ENCODE measurements at regions not wholly inside any gene's neighbourhood (a gene's known extent, or its start where the extent isn't known, plus 50 kb on each side); places are given as distances from the start of the nearest gene placed in this dataset.
A peak's percentile ranks its signal among the peaks of the same experiment; 100 is the strongest.

DNA sequence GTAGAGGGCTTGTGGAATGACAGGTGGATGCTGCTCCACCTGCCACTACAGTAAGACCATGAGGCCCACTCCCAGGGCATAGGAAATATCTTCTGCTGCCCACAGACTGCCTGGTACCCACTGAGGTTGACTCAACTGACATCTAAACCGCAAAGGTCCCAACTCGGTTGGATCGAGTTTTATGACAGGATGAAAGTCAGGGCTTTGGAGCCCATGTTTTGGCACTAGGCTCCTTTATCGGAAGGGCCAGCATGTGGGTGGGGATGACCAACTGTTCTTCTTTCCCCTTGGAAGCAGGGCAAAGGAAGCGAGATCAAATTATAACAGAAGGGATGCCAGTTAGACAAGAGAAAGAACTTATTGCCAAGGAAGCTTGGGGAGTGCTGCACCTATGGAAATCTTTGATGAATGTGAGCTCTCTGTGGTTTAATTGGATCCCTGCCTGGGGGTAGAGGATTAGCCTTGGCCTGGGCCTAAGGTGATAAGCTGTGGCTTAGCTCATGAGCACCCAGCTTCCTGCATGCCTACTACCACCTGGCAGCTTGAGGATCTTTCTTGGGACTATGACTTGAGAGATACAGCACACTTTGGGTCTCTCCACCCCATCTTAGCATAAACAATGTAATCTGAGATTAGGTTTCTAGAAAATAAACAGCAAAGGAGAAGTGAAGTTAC lies 121.8 kb downstream of the KCNA5 start:
- H3K27ac Mint-ChIP-seq: no peak overlapping the region
- Histone ChIP-seq H3K27me3 (no peaks in the 10 kb centered on the region), H3K4me3 (no peak overlapping the region), H3K9me3 (ENCODE audit: low read depth) (no peaks in the 10 kb centered on the region), H2AFZ (replicated peaks) (no peak overlapping the region), H3K36me3 (no peaks in the 10 kb centered on the region), H3K9ac (no peak overlapping the region), H3K27ac (no peak overlapping the region), H4K20me1 (ENCODE audit: low read depth) (no peaks in the 10 kb centered on the region), H3K4me2 (no peak overlapping the region), H3F3A (ENCODE audit: low read depth) (no peaks in the 10 kb centered on the region), H3K79me2 (ENCODE audit: low read depth) (no peaks in the 10 kb centered on the region), H3K4me1 (no peaks in the 10 kb centered on the region)
- H3K9me3 Mint-ChIP-seq: no peaks in the 10 kb centered on the region
- H3K36me3 Mint-ChIP-seq: no peaks in the 10 kb centered on the region
- TF ChIP-seq EZH2phosphoT487 (IDR thresholded peaks at IDR 0.05): no peak
- no peak overlapping the region for H3K4me3 Mint-ChIP-seq
- DNase-seq (ENCODE audit: low spot score): no peak
- peaks cover 5% of the 10 kb centered on the region for H3K27me3 Mint-ChIP-seq (ENCODE audit: insufficient read depth, low read depth)
- H3K4me1 Mint-ChIP-seq: peaks cover 17% of the 10 kb centered on the region

DNA sequence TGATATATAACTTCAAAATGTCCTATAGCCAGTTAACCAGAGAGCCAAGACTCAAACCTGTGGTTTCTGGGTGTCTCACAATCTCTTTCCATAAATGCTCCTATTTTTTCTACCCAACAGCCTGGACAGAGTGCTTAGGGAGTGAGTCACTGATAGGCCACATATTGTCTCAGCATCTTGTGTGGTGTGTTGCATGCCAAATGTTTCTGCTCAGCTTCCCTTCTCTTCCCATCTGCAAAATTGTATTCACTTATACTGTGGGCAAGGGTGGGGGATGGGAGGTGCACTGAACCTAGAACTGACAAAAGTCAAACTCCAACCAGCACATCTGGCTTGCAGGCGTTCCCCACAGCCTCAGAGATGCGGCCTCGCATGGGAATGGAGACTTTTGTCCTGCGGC lies 123.3 kb downstream of the KCNA5 start:
- H3K27me3 Mint-ChIP-seq (ENCODE audit: insufficient read depth, low read depth): peaks cover 3% of the 10 kb centered on the region
- no peak overlapping the region for H3K4me3 Mint-ChIP-seq
- no peaks in the 10 kb centered on the region for H3K27me3 ChIP-seq
- peaks cover 20% of the 10 kb centered on the region for H3K4me1 Mint-ChIP-seq
- no peak overlapping the region for H3K27ac ChIP-seq
- no peak overlapping the region for H2AFZ ChIP-seq (replicated peaks)
- no peaks in the 10 kb centered on the region for H3K9me3 Mint-ChIP-seq
- H3K79me2 ChIP-seq (ENCODE audit: low read depth): no peaks in the 10 kb centered on the region
- H3K36me3 ChIP-seq: no peaks in the 10 kb centered on the region
- no peaks in the 10 kb centered on the region for H3K36me3 Mint-ChIP-seq
- TF ChIP-seq, protein P1, sequence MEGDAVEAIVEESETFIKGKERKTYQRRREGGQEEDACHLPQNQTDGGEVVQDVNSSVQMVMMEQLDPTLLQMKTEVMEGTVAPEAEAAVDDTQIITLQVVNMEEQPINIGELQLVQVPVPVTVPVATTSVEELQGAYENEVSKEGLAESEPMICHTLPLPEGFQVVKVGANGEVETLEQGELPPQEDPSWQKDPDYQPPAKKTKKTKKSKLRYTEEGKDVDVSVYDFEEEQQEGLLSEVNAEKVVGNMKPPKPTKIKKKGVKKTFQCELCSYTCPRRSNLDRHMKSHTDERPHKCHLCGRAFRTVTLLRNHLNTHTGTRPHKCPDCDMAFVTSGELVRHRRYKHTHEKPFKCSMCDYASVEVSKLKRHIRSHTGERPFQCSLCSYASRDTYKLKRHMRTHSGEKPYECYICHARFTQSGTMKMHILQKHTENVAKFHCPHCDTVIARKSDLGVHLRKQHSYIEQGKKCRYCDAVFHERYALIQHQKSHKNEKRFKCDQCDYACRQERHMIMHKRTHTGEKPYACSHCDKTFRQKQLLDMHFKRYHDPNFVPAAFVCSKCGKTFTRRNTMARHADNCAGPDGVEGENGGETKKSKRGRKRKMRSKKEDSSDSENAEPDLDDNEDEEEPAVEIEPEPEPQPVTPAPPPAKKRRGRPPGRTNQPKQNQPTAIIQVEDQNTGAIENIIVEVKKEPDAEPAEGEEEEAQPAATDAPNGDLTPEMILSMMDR (IDR thresholded peaks at IDR 0.05): no peak
- TF ChIP-seq EZH2 (IDR thresholded peaks at IDR 0.05): no peak
- TF ChIP-seq EZH2phosphoT487 (IDR thresholded peaks at IDR 0.05): no peak
- H4K20me1 ChIP-seq (ENCODE audit: low read depth): no peaks in the 10 kb centered on the region
- H3K27ac Mint-ChIP-seq: no peak overlapping the region
- no peak overlapping the region for H3K4me2 ChIP-seq
- DNase-seq (ENCODE audit: low spot score): no peak
- H3K4me3 ChIP-seq: no peak overlapping the region
- no peak overlapping the region for H3K9ac ChIP-seq
- H3F3A ChIP-seq (ENCODE audit: low read depth): no peaks in the 10 kb centered on the region
- no peaks in the 10 kb centered on the region for H3K4me1 ChIP-seq
- H3K9me3 ChIP-seq (ENCODE audit: low read depth): no peaks in the 10 kb centered on the region

DNA sequence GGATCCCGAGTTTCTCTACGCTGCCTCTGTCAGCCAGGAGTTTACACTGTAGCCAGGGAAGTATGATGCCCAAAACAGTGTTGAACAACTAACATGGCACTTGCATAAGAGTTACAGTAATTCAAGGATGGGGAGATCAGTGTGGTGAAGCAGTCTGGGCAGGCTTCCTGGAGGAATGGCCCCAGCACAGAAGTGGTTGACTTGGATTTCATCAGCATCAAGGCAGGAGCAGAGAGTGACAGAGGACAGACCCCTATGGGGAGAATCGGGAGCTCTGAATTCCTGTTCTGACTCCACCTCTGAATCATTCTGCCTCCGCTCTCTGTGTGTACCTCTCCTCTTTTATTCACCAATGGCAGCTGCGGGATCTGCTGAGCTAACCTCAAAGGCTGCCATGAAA lies 124.5 kb downstream of the KCNA5 start:
- Mint-ChIP-seq H3K4me3 (no peak overlapping the region), H3K4me1 (peaks cover 20% of the 10 kb centered on the region), H3K36me3 (no peaks in the 10 kb centered on the region), H3K27ac (peak overlapping the region; percentile 59), H3K9me3 (no peaks in the 10 kb centered on the region), H3K27me3 (ENCODE audit: insufficient read depth, low read depth) (peaks cover 3% of the 10 kb centered on the region)
- Histone ChIP-seq H3K9me3 (ENCODE audit: low read depth) (no peaks in the 10 kb centered on the region), H3K36me3 (no peaks in the 10 kb centered on the region), H4K20me1 (ENCODE audit: low read depth) (no peaks in the 10 kb centered on the region), H3K27me3 (no peaks in the 10 kb centered on the region), H3K4me3 (no peak overlapping the region), H3K4me2 (no peak overlapping the region), H2AFZ (replicated peaks) (no peak overlapping the region), H3K9ac (no peak overlapping the region), H3K4me1 (no peaks in the 10 kb centered on the region), H3K27ac (no peak overlapping the region), H3F3A (ENCODE audit: low read depth) (no peaks in the 10 kb centered on the region), H3K79me2 (ENCODE audit: low read depth) (no peaks in the 10 kb centered on the region)
- TF ChIP-seq EZH2phosphoT487 (IDR thresholded peaks at IDR 0.05): no peak
- no peak for TF ChIP-seq EZH2 (IDR thresholded peaks at IDR 0.05)
- TF ChIP-seq, protein P1 (IDR thresholded peaks at IDR 0.05): no peak
- DNase-seq (ENCODE audit: low spot score): no peak

DNA sequence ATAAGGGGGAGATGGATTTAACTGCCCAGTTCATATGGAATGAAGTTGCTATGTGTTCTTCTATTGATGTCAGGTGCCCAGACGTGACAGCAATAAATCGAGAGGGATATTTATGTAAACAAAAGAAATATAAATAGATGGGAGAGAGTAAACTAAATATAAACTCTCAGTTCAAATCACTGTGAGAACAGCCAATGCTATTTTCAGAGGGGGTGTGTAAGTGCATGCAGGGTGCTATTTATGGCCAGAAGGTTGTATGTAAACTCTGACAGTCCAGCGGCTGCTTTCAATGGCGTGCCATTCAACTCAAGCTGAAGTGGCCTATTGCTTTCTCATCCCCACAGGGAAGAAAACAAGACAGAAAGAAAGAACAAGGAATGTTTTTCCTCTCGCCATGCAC lies 127.2 kb downstream of the KCNA5 start:
- Histone ChIP-seq H3K9me3 (ENCODE audit: low read depth) (no peaks in the 10 kb centered on the region), H3K27ac (no peak overlapping the region), H3K36me3 (no peaks in the 10 kb centered on the region), H3F3A (ENCODE audit: low read depth) (no peaks in the 10 kb centered on the region), H2AFZ (replicated peaks) (no peak overlapping the region), H3K4me2 (no peak overlapping the region), H3K79me2 (ENCODE audit: low read depth) (no peaks in the 10 kb centered on the region), H3K4me1 (no peaks in the 10 kb centered on the region), H3K9ac (no peak overlapping the region), H3K27me3 (no peaks in the 10 kb centered on the region), H4K20me1 (ENCODE audit: low read depth) (no peaks in the 10 kb centered on the region), H3K4me3 (no peak overlapping the region)
- H3K36me3 Mint-ChIP-seq: no peaks in the 10 kb centered on the region
- no peak overlapping the region for H3K27ac Mint-ChIP-seq
- H3K27me3 Mint-ChIP-seq (ENCODE audit: insufficient read depth, low read depth): peaks cover 3% of the 10 kb centered on the region
- peaks cover 20% of the 10 kb centered on the region for H3K4me1 Mint-ChIP-seq
- TF ChIP-seq EZH2 (IDR thresholded peaks at IDR 0.05) (no peak), EZH2phosphoT487 (IDR thresholded peaks at IDR 0.05) (no peak)
- TF ChIP-seq, protein P1 (IDR thresholded peaks at IDR 0.05): no peak
- no peak for DNase-seq (ENCODE audit: low spot score)
- no peak overlapping the region for H3K4me3 Mint-ChIP-seq
- no peaks in the 10 kb centered on the region for H3K9me3 Mint-ChIP-seq
